ENCODE measurements at regions not wholly inside any gene's neighbourhood (a gene's known extent, or its start where the extent isn't known, plus 50 kb on each side); places are given as distances from the start of the nearest gene placed in this dataset.
"Not testable (repeated sequence)": the region's sequence is repeated elsewhere in the genome, so short reads cannot be mapped to it uniquely, and the experiment has no call there.

DNA sequence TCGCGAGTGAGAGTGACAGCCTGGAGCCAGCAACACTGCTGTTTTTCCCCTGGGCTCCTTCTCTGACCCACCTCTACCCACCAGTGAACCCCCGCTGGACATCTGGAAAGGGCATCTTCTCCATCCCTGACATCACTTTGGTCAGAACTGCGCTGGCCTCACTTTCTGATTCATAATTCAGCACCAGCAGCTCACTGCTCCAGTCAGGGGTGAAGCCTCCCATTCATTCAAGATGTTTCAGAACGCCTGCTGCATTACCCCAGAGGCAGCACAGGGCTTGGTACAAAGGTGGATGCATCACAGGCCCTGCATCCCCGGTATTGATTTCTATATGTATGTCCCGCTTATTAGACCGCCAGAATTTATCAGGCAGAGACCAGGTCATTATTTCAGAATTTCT lies 182.8 kb upstream of the TSHZ3 start:
- DNase-seq = no peak

- DNase-seq = no peak
Observed at GRCh38 chr19:31533114-31533513, 183.9 kb upstream of the TSHZ3 start.

DNA sequence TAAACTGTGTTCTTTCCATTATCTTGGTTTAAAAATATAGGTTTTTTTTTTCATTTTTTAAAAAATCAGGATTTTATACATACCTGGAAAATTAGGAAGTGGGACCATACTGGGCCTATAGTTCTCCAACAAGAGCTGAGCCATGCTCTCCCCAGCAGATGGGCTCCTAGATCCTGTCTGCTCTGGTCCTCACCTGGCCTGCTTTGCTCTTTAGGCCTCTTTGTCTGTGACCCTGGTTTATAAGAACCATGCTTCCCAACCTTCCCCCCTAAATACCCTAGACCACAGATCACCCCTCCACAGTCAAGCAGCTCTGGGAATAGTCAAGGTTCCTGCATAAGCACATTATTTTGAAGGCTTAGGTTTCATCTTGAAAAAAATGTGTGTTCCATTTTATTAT lies 185.0 kb upstream of the TSHZ3 start:
- DNase-seq = no peak

DNA sequence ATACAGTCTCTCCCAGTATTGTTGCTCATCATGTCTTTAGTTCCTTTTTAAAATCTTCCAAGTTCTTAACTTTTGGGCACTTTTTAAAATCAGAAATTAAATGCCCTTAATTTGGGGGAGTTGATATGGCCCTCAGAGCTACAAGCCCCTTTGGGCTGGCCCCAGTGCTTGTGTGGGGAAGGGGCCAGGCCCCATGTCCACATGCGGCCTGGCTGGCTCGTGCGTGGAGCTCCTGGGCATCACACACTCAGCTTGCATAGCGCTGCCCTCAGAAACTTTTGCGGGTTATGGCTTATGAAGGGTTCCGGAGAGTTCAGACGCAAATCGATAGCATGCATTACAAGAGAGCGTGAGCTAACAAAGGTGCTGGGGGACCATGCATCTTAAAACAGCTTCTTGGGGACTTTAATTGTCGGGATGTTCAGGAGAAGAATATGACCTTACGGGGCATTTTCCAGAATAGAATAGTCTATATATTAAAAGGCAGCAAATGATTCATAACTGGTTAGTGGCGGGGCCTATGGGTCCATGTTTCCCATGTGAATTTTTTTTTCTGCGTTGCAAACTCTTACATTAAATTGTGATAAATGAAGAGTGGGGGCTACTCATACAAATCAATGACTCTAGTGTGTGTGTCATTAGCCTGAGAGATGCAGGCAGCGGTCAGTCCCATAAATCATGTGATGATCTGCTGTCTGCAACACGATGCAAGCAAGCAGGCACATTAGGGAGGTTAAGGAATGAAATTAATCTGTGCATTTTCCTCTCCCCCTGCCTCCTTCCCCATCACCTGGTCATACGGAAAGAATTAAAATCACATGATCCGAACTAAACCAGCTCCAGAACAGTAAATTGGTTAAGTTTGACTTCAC lies 185.8 kb upstream of the TSHZ3 start:
- DNase-seq = no peak

- no peak for DNase-seq
Observed at GRCh38 chr19:31535691-31536460, 186.6 kb upstream of the TSHZ3 start.

DNA sequence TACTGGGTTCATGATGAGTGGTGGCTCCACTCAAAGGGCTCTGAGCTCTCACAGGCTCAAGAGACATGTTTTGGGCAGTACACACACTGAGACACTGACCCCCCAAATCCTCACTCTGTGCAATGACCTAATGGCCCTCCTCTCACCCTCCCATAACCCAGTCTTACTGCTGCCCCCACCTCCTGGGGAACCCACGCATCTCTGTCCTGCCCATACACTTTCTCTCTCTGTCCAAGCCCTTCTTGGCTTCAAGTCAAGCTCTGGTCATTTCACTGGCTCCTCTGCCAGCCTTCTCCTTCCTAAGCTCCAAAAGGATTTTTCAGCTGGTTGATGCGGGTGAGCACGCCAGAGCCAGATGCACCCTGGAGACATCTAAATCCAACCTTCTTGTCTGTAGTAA lies 187.9 kb upstream of the TSHZ3 start:
- DNase-seq = no peak

- not testable (repeated sequence) for DNase-seq
Observed at GRCh38 chr19:31537902-31538301, 188.7 kb upstream of the TSHZ3 start.

- no peak for DNase-seq
Observed at GRCh38 chr19:31538879-31539278, 189.6 kb upstream of the TSHZ3 start.

DNA sequence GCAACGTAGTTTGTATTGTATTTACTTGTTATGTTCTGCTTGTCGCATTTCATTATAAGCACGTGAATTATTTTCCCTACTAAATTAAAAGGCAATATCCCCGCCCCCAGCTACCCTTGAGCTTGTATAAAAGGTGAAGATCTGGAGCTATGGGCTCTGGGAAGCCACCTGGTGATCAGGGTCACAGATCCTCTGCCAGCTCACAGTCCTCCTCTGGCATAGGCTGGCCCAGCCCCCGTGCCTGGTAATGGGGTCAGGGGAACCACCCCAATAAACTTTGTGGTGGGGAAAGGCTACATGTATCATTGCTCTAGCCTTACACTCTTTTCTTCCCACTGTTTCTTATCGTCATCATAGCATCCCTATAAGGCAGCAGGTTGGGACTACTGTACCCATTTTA lies 190.2 kb upstream of the TSHZ3 start:
- no peak for DNase-seq

DNA sequence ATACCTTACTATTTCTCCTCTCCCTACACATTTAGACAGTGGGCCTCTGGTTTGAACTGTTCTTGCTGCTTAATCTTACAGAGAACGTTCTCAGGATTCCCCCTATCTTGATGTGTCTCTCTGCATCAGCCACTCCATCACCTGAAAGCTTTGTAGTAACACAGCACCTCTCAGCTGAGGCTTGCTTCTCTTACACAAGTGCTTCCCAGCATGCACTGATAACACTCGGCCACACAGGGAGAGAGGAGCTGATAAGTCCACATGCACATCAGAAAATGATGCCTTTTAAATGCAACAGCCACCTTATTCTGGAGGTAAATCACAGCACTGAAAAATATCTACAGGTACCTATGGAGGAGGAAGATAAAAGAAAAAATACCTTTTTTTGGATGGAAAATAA lies 192.2 kb upstream of the TSHZ3 start:
- DNase-seq = no peak

DNA sequence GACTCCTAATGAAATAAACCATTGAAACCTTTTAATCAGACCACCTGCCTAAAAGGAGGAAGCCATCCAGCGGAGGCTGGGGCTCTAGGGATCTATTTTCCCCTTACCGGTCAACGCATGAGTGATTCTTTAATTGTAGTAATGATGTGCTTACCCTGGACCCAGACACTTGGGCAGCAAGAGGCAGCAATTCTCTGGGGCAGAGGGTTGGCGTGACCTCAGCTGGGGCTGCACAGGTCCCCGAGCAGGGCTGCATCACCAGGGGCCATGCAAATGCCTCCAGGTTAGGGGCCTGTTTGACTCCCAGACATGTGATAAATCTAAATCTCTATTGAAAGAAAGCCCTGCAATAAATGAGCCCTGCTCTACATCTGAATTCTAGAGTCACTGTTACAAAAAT lies 194.2 kb upstream of the TSHZ3 start:
- no peak for DNase-seq

- DNase-seq = no peak
Observed at GRCh38 chr19:31545777-31546176, 196.5 kb upstream of the TSHZ3 start.

- DNase-seq = no peak
Observed at GRCh38 chr19:31546205-31546960, 197.1 kb upstream of the TSHZ3 start.

- DNase-seq = no peak
Observed at GRCh38 chr19:31548941-31549340, 199.7 kb upstream of the TSHZ3 start.

DNA sequence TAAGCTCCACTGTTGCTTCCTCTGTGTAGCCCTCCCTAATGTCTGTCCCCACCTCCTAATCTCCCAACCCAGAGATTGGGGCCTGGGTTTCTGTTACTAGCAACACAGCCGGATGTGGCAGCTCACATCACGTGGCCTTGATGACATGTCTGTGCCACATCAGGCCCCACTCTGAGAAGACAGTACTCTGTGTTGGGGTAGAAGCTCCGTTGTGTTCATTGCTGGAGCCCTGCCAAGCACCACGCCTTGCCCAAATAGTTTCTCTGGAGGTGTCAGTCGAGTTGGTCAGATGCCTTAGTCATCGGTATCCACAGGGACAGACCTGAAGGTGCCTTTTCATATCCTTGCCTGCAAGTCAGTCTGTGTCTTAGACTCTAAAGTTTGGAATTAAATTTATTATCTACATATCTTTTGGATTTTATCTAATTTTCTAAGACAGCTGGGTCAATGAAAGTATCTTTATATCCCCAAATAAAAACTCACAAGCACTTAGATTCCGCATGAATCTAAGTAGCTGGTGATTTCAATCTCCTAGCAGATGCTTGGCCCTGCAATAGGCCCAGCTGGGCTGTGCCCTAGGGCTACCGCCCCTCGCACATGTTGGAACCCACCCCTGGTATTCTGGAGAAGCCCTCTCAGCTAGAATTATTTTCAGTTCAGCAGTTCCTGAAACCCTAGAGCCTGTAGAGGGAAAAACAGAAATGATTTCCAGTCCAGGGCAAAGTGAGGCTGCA lies 204.0 kb upstream of the TSHZ3 start:
- no peak for DNase-seq

- no peak for DNase-seq
Observed at GRCh38 chr19:31553846-31554215, 204.6 kb upstream of the TSHZ3 start.

GRCh38 chr19:31554360-31554759 lies 205.1 kb upstream of the TSHZ3 start:
- no peak for DNase-seq

DNA sequence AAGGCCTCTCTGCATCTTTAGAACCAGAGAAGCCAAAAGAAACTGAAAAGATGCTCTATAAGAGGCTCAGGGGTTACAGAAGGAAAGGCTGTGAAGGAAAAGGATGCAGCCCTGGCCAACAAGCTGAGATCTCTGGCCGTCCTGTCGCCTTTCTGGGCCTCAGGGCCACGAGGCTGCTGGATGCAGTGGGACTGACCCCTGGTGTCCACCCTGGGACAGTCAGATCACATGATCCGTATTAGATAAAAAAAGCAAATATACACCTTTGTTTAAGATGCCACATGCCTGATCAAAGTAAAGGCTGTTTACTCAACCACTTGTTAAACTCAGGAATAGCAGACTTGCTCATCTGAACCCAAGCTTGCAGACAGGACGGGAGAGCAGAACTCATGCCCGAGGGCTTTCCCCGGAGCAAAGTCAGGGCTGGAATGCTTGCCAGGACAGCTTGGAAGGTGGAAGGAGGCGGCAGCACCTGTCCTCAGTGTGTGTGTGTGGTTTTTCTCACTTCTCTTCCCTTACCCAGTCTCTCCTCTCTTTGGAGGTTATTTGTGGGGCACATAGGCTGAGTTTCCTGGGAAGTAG lies 206.5 kb upstream of the TSHZ3 start:
- no peak for DNase-seq

DNA sequence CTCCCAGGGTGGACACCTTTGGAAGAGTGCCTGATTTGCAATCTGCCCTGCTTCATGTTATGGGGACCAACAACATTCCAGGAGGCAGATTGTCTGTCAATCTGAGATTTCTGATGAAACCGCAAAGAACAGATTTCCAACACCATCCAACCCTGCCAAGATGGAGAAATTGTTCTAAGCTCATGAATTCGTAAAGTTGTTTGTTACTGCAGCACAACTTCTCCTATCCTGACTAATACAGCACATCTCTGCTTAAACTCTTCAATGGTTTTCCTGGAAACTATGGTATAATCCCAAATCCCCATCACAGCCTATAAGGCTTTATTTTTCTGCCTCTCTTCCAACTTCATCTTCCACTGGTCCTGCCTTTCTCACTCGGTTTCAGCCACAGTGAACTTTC lies 210.3 kb upstream of the TSHZ3 start:
- DNase-seq = no peak

DNA sequence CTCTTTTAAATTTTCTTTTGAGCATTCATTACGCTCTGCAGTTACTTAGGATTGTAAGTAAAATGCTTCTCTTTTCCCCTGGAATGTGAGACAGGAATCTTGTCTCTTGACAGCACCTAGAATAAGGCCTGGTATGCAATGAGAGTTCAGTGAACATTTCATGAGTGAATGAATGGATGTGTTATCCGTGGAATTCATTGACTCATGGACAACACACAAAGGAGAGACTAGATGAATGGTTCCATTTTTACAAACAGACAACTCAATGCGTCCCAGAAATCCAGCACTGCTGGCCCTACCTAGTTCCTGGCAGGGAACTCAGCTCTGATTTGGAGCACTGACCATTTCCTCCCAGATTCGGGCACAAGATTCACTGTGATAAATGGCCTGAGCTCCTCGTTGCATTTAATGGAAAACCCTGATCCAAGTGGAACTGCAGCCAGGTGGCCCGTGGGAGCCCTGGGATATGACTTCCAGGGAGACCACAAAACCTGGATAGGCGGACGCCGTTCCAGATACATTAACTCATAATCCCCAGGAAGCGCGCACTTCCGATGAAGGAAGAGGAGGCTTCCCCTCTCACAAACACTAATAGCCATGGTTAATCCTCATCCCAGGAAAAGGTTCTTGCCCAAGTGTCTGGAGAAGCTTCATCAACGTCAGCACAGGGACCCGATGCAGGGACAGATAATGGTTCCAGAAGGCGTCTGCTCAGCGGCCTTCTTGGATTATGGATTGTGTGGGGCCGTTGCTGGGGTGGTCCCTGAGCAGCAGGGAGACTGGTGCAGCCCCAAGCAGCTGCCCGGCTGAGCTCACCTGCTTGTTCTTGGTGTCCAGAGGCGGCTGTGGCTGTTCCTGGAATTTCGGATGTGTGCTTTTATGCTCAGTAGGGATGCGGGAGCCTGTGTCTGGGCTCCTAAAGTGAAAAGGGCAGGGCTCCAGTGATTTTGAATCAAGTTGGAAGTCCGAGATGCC lies 211.1 kb upstream of the TSHZ3 start:
- DNase-seq = no peak

DNA sequence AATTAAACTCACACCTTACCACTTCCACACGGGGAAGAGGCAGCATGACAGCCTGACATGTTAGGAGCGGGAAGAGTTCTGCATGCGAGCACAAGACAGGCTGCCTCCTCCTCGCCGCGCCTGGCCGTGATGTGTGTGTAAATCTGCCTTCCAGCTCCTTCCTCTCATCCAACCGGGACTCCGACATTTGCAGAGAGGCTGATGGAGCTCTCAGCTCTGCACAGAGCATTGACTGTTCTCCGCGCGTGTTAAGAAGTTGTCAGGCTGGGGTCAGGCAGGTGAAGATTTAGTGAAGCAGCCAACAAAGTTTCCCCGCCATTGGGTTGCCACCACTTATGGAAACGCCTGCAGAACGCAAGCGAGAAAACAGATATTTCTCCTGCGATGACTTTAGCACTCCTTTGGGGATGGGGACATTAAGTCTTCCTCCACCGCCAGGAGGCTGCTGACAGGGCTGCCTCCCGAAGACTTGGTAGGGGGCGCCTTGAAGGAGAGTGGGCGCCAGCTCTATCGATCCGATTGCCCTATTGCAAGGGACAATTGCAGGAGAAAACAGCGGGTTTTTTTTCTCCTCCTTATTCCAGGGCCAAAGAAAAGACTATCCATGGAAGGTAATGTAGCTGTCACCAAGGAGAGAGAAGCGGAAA lies 213.9 kb upstream of the TSHZ3 start:
- DNase-seq = no peak

All from RPMI8226 (cell line).